ENCODE measurements at regions not wholly inside any gene's neighbourhood (a gene's known extent, or its start where the extent isn't known, plus 50 kb on each side); places are given as distances from the start of the nearest gene placed in this dataset.
A peak's percentile ranks its signal among the peaks of the same experiment; 100 is the strongest.

DNA sequence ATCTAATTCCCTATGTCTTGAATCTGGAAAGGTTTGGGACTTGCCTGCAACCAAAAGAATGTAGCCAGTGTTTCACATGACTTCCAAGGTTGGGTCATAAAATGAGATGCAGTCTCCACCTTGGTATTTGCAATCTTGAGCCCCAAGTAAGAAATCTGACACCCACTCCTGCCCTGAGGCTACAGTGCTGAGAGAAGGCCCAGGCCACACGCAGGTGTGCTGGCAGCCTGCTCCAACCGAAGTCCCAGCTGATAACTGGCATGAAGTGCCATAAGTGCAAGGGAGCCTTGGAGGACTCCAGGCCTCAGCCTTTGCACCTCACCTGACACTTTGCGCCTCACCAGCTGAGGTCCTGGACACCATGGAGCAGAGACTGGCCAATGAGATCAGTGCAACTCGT is 182.7 kb downstream of the ANAPC1 start:
- H4K20me1 ChIP-seq (ENCODE audit: insufficient read depth) = no peaks in the 10 kb centered on the region; the same call in 1 of the 2 replicates
- peak overlapping the region; percentile 54 for H3K4me2 ChIP-seq (ENCODE audit: low read length)
- H3K27ac ChIP-seq (ENCODE audit: low read depth, low read length) = no peak overlapping the region
- no TSS peak for BruUV-seq (replicated peaks)
- H3K4me1 ChIP-seq (ENCODE audit: control insufficient read depth in 1 of 2, insufficient read depth in 2 of 2, low read length in 2 of 2) = peaks cover 61 to 80% of the 10 kb centered on the region in 2 experiments
- DNase-seq (ENCODE audit: low read depth, low spot score) = no peak
- TF ChIP-seq JUND (IDR thresholded peaks at IDR 0.05) (no peak), SIN3A (IDR thresholded peaks at IDR 0.05; ENCODE audit: low read depth) (no peak), ZFX (IDR thresholded peaks at IDR 0.05) (no peak), YY1 (IDR thresholded peaks at IDR 0.05; ENCODE audit: extremely low read depth, insufficient replicate concordance, low read depth, low read length) (no peak), ZNF274 (IDR thresholded peaks at IDR 0.05; ENCODE audit: low read depth, low read length) (no peak), TCF7L2 (IDR thresholded peaks at IDR 0.05; ENCODE audit: borderline replicate concordance, extremely low read depth, insufficient read depth, insufficient read length) (no peak), RAD21 (IDR thresholded peaks at IDR 0.05; ENCODE audit: low read depth) (no peak), POLR2AphosphoS5 (IDR thresholded peaks at IDR 0.05; ENCODE audit: low read depth, low read length) (no peak), ELF1 (IDR thresholded peaks at IDR 0.05; ENCODE audit: borderline replicate concordance, low read depth) (no peak), SRF (IDR thresholded peaks at IDR 0.05; ENCODE audit: low read depth) (no peak), EZH2phosphoT487 (IDR thresholded peaks at IDR 0.05; ENCODE audit: borderline replicate concordance) (no peak), POLR2A (IDR thresholded peaks at IDR 0.05; ENCODE audit: borderline replicate concordance, extremely low read depth, insufficient read depth, insufficient read length) (no peak), FOSL1 (IDR thresholded peaks at IDR 0.05; ENCODE audit: low read depth) (no peak)
- TF ChIP-seq, protein P1, sequence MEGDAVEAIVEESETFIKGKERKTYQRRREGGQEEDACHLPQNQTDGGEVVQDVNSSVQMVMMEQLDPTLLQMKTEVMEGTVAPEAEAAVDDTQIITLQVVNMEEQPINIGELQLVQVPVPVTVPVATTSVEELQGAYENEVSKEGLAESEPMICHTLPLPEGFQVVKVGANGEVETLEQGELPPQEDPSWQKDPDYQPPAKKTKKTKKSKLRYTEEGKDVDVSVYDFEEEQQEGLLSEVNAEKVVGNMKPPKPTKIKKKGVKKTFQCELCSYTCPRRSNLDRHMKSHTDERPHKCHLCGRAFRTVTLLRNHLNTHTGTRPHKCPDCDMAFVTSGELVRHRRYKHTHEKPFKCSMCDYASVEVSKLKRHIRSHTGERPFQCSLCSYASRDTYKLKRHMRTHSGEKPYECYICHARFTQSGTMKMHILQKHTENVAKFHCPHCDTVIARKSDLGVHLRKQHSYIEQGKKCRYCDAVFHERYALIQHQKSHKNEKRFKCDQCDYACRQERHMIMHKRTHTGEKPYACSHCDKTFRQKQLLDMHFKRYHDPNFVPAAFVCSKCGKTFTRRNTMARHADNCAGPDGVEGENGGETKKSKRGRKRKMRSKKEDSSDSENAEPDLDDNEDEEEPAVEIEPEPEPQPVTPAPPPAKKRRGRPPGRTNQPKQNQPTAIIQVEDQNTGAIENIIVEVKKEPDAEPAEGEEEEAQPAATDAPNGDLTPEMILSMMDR (IDR thresholded peaks at IDR 0.05 in 2 of 3, conservative IDR thresholded peaks at IDR 0.05 in 1 of 3; ENCODE audit: borderline replicate concordance in 1 of 3, insufficient read depth in 1 of 3, low read depth in 2 of 3, low read length in 2 of 3) = no peak
- TF ChIP-seq, protein P2, sequence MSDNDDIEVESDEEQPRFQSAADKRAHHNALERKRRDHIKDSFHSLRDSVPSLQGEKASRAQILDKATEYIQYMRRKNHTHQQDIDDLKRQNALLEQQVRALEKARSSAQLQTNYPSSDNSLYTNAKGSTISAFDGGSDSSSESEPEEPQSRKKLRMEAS (IDR thresholded peaks at IDR 0.05) = no peak
- TF ChIP-seq, protein P3, sequence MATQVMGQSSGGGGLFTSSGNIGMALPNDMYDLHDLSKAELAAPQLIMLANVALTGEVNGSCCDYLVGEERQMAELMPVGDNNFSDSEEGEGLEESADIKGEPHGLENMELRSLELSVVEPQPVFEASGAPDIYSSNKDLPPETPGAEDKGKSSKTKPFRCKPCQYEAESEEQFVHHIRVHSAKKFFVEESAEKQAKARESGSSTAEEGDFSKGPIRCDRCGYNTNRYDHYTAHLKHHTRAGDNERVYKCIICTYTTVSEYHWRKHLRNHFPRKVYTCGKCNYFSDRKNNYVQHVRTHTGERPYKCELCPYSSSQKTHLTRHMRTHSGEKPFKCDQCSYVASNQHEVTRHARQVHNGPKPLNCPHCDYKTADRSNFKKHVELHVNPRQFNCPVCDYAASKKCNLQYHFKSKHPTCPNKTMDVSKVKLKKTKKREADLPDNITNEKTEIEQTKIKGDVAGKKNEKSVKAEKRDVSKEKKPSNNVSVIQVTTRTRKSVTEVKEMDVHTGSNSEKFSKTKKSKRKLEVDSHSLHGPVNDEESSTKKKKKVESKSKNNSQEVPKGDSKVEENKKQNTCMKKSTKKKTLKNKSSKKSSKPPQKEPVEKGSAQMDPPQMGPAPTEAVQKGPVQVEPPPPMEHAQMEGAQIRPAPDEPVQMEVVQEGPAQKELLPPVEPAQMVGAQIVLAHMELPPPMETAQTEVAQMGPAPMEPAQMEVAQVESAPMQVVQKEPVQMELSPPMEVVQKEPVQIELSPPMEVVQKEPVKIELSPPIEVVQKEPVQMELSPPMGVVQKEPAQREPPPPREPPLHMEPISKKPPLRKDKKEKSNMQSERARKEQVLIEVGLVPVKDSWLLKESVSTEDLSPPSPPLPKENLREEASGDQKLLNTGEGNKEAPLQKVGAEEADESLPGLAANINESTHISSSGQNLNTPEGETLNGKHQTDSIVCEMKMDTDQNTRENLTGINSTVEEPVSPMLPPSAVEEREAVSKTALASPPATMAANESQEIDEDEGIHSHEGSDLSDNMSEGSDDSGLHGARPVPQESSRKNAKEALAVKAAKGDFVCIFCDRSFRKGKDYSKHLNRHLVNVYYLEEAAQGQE (IDR thresholded peaks at IDR 0.05; ENCODE audit: low read depth) = no peak
- TF ChIP-seq, protein P4, sequence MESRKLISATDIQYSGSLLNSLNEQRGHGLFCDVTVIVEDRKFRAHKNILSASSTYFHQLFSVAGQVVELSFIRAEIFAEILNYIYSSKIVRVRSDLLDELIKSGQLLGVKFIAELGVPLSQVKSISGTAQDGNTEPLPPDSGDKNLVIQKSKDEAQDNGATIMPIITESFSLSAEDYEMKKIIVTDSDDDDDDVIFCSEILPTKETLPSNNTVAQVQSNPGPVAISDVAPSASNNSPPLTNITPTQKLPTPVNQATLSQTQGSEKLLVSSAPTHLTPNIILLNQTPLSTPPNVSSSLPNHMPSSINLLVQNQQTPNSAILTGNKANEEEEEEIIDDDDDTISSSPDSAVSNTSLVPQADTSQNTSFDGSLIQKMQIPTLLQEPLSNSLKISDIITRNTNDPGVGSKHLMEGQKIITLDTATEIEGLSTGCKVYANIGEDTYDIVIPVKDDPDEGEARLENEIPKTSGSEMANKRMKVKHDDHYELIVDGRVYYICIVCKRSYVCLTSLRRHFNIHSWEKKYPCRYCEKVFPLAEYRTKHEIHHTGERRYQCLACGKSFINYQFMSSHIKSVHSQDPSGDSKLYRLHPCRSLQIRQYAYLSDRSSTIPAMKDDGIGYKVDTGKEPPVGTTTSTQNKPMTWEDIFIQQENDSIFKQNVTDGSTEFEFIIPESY (IDR thresholded peaks at IDR 0.05; ENCODE audit: extremely low read depth, insufficient replicate concordance, low read length) = no peak
- TF ChIP-seq, protein P5, sequence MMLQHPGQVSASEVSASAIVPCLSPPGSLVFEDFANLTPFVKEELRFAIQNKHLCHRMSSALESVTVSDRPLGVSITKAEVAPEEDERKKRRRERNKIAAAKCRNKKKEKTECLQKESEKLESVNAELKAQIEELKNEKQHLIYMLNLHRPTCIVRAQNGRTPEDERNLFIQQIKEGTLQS (IDR thresholded peaks at IDR 0.05) = no peak
- H3K27me3 ChIP-seq (ENCODE audit: insufficient read depth, low read length) = peaks cover 8% of the 10 kb centered on the region; the same call in 1 of the 2 replicates
- H3K9me2 ChIP-seq (ENCODE audit: insufficient read depth) = no peaks in the 10 kb centered on the region
- H3K36me3 ChIP-seq (ENCODE audit: control insufficient read depth in 1 of 2, insufficient read depth in 2 of 2, low read length in 2 of 2) = no peaks in the 10 kb centered on the region
- POLR2A ChIA-PET = no interaction called here
- H3K9me3 ChIP-seq (ENCODE audit: control insufficient read depth in 1 of 2, insufficient read depth in 1 of 2, low read depth in 1 of 2, low read length in 2 of 2) = no peaks in the 10 kb centered on the region
- no peak overlapping the region for H2AFZ ChIP-seq (ENCODE audit: low read depth, low read length, poor library complexity, severe bottlenecking)
- ATAC-seq = no peak
- RAD21 ChIA-PET (ENCODE audit: low non-redundant PET in 1 of 2, low total read pairs in 2 of 2, uncharacterized antibody in 2 of 2, unreplicated experiment in 2 of 2) = no interaction called here
- no peaks in the 10 kb centered on the region for H3K79me2 ChIP-seq (ENCODE audit: insufficient read depth, low read length)
- H3K4me3 ChIP-seq (replicated peaks in 1 of 2; ENCODE audit: low read depth in 1 of 2, low read length in 2 of 2) = no peak overlapping the region
- CTCF ChIA-PET = interaction anchor here (1.0 to 1.5 kb wide), 2 partner anchors 9 to 82 kb away, joined by 3 to 6 read pairs; no protein-coding TSS in a partner anchor
- no peak overlapping the region for H3K9ac ChIP-seq (ENCODE audit: low read length)
- intact Hi-C loops (cut with micrococcal nuclease) = loop anchor here (10.0 kb wide), 2 partner anchors 216 to 886 kb away; no protein-coding TSS in a partner anchor

Data from HCT116 (cell line).